Stimulated activated CD4-positive, alpha-beta T cell treated with anti-CD3 and anti-CD28 coated beads, Interleukin-1b, Interleukin-23, amount 100 ng/mL, for 4 hours (primary cell): ENCODE measurements at regions not wholly inside any gene's neighbourhood (a gene's known extent, or its start where the extent isn't known, plus 50 kb on each side); places are given as distances from the start of the nearest gene placed in this dataset.
"Not testable (repeated sequence)": the region's sequence is repeated elsewhere in the genome, so short reads cannot be mapped to it uniquely, and the experiment has no call there.

Experiments
- DNase-seq, 2 donors: peaks; one replicate each; pipeline ENCODE4 v3.0.0-alpha.2; 2020; ENCODE audit warnings: low read depth in 2 of 2

DNA sequence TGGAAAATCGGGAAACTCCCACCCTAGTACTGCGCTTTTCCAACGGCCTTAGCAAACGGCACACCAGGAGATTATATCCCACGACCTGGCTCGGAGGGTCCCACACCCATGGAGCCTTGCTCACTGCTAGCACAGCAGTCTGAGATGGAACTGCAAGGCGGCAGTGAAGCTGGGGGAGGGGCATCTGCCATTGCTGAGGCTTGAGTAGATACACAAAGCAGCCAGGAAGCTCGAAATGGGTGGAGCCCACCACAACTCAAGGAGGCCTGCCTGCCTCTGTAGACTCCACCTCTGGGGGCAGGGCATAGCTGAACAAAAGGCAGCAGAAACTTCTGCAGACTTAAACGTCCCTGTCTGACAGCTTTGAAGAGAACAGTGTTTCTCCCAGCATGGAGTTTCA lies 77.8 kb upstream of the SMIM31 start:
- not testable (repeated sequence) for DNase-seq

DNA sequence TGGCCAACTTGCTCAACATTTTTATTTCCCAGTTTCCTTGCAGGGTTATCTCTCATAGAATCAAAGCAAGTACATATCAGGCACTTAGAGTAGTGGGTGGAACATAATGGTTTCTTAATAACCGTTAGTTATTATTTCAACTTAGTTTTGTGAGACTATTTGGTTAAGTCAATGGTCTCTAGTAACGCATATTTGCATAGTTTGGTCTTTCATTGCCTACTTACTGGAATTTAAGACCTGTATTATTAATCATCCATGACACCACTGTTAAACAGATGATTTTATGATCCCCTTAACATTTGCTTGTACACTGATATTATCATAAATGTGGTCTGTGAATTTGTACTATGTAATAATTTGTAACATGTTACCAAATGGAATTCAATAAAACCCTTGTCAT lies 70.9 kb upstream of the SMIM31 start:
- no peak for DNase-seq

GRCh38 chr4:164695650-164696049 lies 58.3 kb upstream of the SMIM31 start:
- no peak for DNase-seq

GRCh38 chr4:164700471-164700870 lies 53.5 kb upstream of the SMIM31 start:
- no peak for DNase-seq

- no peak for DNase-seq
These were observed 52.3 kb upstream of the SMIM31 start for GRCh38 chr4:164701665-164702064.
